Hepatocyte (in vitro differentiated cells): ENCODE measurements at regions not wholly inside any gene's neighbourhood (a gene's known extent, or its start where the extent isn't known, plus 50 kb on each side); places are given as distances from the start of the nearest gene placed in this dataset.
A peak's percentile ranks its signal among the peaks of the same experiment; 100 is the strongest.

ENCODE experiments used
- DNase-seq: peaks from one replicate; pipeline ENCODE4 v3.0.0-alpha.2; 2016; ENCODE audit warnings: low spot score
- H2AFZ ChIP-seq: fragments of 200-600 bp; sonication (generic); 2 replicates; pipeline ENCODE4 v1.6.0; 2016; ENCODE audit warnings: antibody characterized with exemption, mild to moderate bottlenecking
- H3K27ac ChIP-seq: fragments of 200-600 bp; sonication (generic); 2 replicates; pipeline ENCODE4 v1.5.1; 2016; ENCODE audit warnings: mild to moderate bottlenecking
- H3K27me3 ChIP-seq: fragments of 200-600 bp; sonication (generic); 2 replicates; pipeline ENCODE4 v1.6.1; 2016
- H3K36me3 ChIP-seq: fragments of 200-600 bp; sonication (generic); replicated peaks from 2 replicates; pipeline ENCODE4 v1.5.1; 2016; ENCODE audit warnings: low read depth; ENCODE audit not compliant: insufficient read depth
- H3K4me1 ChIP-seq: fragments of 200-600 bp; sonication (generic); 2 replicates; pipeline ENCODE4 v1.5.1; 2016; ENCODE audit warnings: mild to moderate bottlenecking, moderate library complexity; ENCODE audit not compliant: insufficient read depth
- H3K4me2 ChIP-seq: fragments of 200-600 bp; sonication (generic); 2 replicates; pipeline ENCODE4 v1.6.0; 2016
- H3K4me3 ChIP-seq: fragments of 200-600 bp; sonication (generic); 2 replicates; pipeline ENCODE4 v1.5.1; 2016; ENCODE audit warnings: mild to moderate bottlenecking
- H3K79me2 ChIP-seq: fragments of 200-600 bp; sonication (generic); 2 replicates; pipeline ENCODE4 v1.6.0; 2017; ENCODE audit warnings: mild to moderate bottlenecking
- H3K9me2 ChIP-seq: fragments of 200-600 bp; sonication (generic); replicated peaks from 2 replicates; pipeline ENCODE4 v1.6.0; 2017; ENCODE audit warnings: mild to moderate bottlenecking; ENCODE audit not compliant: insufficient read depth
- H3K9me3 ChIP-seq: fragments of 200-600 bp; sonication (generic); 2 replicates; pipeline ENCODE4 v1.5.1; 2016; ENCODE audit warnings: low read depth, mild to moderate bottlenecking
- H4K20me1 ChIP-seq: fragments of 200-600 bp; sonication (generic); 2 replicates; pipeline ENCODE4 v1.6.0; 2016; ENCODE audit warnings: mild to moderate bottlenecking; ENCODE audit not compliant: insufficient read depth, poor library complexity, severe bottlenecking
- EZH2 ChIP-seq: fragments of 200-600 bp; sonication (generic); IDR thresholded peaks from 2 replicates; pipeline ENCODE4 v1.6.1; 2016; ENCODE audit warnings: antibody characterized with exemption, mild to moderate bottlenecking, borderline replicate concordance
- EZH2phosphoT487 ChIP-seq: fragments of 200-600 bp; sonication (generic); IDR thresholded peaks from one replicate; pipeline ENCODE4 v1.6.1; 2018; ENCODE audit warnings: antibody characterized with exemption, mild to moderate bottlenecking, low read depth, moderate library complexity; ENCODE audit not compliant: unreplicated experiment, severe bottlenecking
- WGBS: methylation state at CpG from one replicate; pipeline ENCODE4 v1.1.6; 2016; ENCODE audit warnings: low lambda C conversion rate; ENCODE audit errors: missing lambda C conversion rate; 5-methylcytosine and 5-hydroxymethylcytosine counted together
- TF ChIP-seq, protein P1 (sequence below): fragments of 200-600 bp; sonication (generic); IDR thresholded peaks from 2 replicates; pipeline ENCODE4 v1.5.1; 2016; ENCODE audit warnings: antibody characterized with exemption, mild to moderate bottlenecking; ENCODE audit not compliant: poor library complexity

DNA sequence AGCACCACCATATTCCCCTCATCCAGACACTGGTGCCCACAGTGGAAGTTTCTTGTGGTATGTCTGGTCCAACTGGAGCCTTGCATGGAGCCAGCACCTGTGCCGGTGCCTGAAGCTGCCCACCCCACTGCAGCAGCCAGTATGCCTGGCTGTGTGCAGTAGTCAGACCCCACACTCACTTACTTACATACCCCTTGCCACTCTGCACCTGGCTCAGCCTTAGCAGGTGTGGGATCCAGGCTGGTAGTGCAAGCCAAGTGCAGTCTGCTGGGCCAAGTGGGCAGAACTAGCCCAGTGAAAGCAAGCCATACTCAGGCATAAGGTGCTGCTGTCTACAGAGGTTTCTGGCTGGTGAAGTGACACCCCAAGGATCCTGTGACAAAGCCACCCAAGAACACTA lies 871.4 kb upstream of the C9orf72 start:
- H3K9me3 ChIP-seq: no peaks in the 10 kb centered on the region
- no peak overlapping the region for H2AFZ ChIP-seq
- DNase-seq: no peak
- TF ChIP-seq EZH2phosphoT487: no peak
- no peak overlapping the region for H3K4me3 ChIP-seq
- H3K27ac ChIP-seq: no peak overlapping the region
- H3K79me2 ChIP-seq: no peaks in the 10 kb centered on the region
- H3K4me2 ChIP-seq: no peak overlapping the region
- H3K9me2 ChIP-seq: no peaks in the 10 kb centered on the region
- no peaks in the 10 kb centered on the region for H4K20me1 ChIP-seq
- H3K4me1 ChIP-seq: no peaks in the 10 kb centered on the region
- WGBS: 94% methylated on average over 1 of the region's 1 CpG
- no peaks in the 10 kb centered on the region for H3K27me3 ChIP-seq
- H3K36me3 ChIP-seq: no peaks in the 10 kb centered on the region

DNA sequence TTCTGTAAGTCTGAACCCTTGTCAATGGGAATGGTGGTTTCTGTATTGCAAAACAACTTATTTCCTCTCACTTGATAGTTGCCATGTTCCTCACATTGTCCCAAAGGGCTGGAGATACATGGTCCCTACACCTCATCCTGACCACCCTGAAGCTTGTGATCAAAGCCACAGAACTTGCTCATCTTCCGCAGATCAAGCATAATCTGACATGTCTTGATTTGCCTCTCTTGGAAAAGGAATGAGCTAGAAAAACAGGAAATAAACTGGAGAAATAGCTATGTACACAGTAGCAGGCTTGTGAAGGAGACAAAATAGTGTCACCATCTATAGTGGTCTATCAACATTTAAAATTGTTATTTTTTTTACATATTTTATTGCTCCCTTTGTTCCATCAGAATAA lies 871.9 kb upstream of the C9orf72 start:
- H3K36me3 ChIP-seq: no peaks in the 10 kb centered on the region
- no peaks in the 10 kb centered on the region for H3K4me1 ChIP-seq
- H3K27me3 ChIP-seq: no peaks in the 10 kb centered on the region
- no peaks in the 10 kb centered on the region for H3K79me2 ChIP-seq
- 87% methylated on average over 1 of the region's 1 CpG for WGBS
- H3K27ac ChIP-seq: no peak overlapping the region
- DNase-seq: no peak
- no peak overlapping the region for H3K4me3 ChIP-seq
- H3K9me3 ChIP-seq: no peaks in the 10 kb centered on the region
- H3K4me2 ChIP-seq: no peak overlapping the region
- TF ChIP-seq EZH2 (no peak), EZH2phosphoT487 (no peak)
- TF ChIP-seq, protein P1, sequence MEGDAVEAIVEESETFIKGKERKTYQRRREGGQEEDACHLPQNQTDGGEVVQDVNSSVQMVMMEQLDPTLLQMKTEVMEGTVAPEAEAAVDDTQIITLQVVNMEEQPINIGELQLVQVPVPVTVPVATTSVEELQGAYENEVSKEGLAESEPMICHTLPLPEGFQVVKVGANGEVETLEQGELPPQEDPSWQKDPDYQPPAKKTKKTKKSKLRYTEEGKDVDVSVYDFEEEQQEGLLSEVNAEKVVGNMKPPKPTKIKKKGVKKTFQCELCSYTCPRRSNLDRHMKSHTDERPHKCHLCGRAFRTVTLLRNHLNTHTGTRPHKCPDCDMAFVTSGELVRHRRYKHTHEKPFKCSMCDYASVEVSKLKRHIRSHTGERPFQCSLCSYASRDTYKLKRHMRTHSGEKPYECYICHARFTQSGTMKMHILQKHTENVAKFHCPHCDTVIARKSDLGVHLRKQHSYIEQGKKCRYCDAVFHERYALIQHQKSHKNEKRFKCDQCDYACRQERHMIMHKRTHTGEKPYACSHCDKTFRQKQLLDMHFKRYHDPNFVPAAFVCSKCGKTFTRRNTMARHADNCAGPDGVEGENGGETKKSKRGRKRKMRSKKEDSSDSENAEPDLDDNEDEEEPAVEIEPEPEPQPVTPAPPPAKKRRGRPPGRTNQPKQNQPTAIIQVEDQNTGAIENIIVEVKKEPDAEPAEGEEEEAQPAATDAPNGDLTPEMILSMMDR: no peak
- H3K9me2 ChIP-seq: no peaks in the 10 kb centered on the region
- no peak overlapping the region for H2AFZ ChIP-seq
- no peaks in the 10 kb centered on the region for H4K20me1 ChIP-seq

DNA sequence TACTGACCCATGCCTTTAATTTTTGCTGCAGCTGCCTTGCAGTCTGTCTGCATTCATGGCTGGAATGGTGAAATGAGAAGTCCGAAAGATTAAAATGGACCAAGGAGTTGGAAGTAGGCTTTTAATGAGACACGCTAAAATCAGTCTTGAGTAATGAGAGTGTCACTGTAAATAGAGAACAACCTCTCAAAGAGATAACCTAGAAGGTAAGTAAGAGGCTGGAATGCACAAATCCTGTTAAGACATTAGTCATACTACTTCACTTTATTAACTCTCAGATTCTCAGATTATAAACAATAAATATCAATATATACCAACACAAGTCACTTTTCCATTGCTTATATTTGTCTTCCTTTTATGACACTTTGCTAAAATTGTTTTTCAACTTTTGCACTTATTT lies 880.6 kb upstream of the C9orf72 start:
- no peaks in the 10 kb centered on the region for H4K20me1 ChIP-seq
- no peak overlapping the region for H3K4me3 ChIP-seq
- DNase-seq: no peak
- no peaks in the 10 kb centered on the region for H3K4me1 ChIP-seq
- H3K9me2 ChIP-seq: no peaks in the 10 kb centered on the region
- H2AFZ ChIP-seq: no peak overlapping the region
- H3K36me3 ChIP-seq: no peaks in the 10 kb centered on the region
- H3K27me3 ChIP-seq: no peaks in the 10 kb centered on the region
- no peaks in the 10 kb centered on the region for H3K9me3 ChIP-seq
- 71% methylated on average over 2 of the region's 2 CpGs for WGBS
- H3K4me2 ChIP-seq: no peak overlapping the region
- no peak overlapping the region for H3K27ac ChIP-seq
- H3K79me2 ChIP-seq: no peaks in the 10 kb centered on the region
- TF ChIP-seq EZH2: no peak
- TF ChIP-seq, protein P1: no peak
- no peak for TF ChIP-seq EZH2phosphoT487

DNA sequence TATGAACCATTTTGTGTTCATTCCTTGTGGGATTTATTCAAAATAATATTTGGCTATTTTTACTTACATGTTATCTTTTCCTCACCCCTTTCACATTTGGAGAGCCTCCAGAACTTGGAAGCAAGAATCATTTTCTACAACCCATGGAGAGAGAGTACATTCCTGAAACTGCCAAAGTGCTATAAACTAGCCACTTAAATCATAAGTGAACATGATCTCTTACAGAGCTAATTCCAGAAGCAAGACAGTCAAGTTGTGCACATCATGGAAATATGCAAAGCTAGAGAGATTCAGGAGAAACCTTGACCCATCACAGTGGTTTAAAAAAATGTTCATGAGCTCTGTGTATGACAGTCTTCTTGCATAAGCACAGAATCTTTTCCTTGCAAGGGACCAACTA lies 883.6 kb upstream of the C9orf72 start:
- Histone ChIP-seq H3K36me3 (no peaks in the 10 kb centered on the region), H3K27me3 (no peaks in the 10 kb centered on the region), H3K4me1 (no peaks in the 10 kb centered on the region), H3K79me2 (no peaks in the 10 kb centered on the region), H3K9me2 (no peaks in the 10 kb centered on the region), H3K27ac (no peak overlapping the region), H3K4me2 (no peak overlapping the region), H2AFZ (no peak overlapping the region), H3K4me3 (no peak overlapping the region), H4K20me1 (no peaks in the 10 kb centered on the region), H3K9me3 (no peaks in the 10 kb centered on the region)
- DNase-seq: peak; percentile 5
- TF ChIP-seq EZH2 (no peak), EZH2phosphoT487 (no peak)
- TF ChIP-seq, protein P1: no peak
